ENCODE measurements at regions not wholly inside any gene's neighbourhood (a gene's known extent, or its start where the extent isn't known, plus 50 kb on each side); places are given as distances from the start of the nearest gene placed in this dataset.

- intact Hi-C loops (cut with micrococcal nuclease; ENCODE audit: unreplicated experiment), result no loop called here
- Histone ChIP-seq H3K27me3 (ENCODE audit: insufficient read depth, low read depth) (no peaks in the 10 kb centered on the region), H3K36me3 (ENCODE audit: low read depth) (no peaks in the 10 kb centered on the region), H3K9me2 (ENCODE audit: insufficient read depth) (no peaks in the 10 kb centered on the region), H3F3A (ENCODE audit: insufficient read depth, low read depth) (no peaks in the 10 kb centered on the region), H4K20me1 (ENCODE audit: insufficient read depth) (no peaks in the 10 kb centered on the region), H3K79me2 (ENCODE audit: low read depth) (no peaks in the 10 kb centered on the region), H3K4me1 (replicated peaks; ENCODE audit: insufficient read depth) (no peaks in the 10 kb centered on the region), H3K4me2 (no peak overlapping the region), H2AFZ (no peak overlapping the region), H3K9me3 (ENCODE audit: insufficient read depth, low read depth) (no peaks in the 10 kb centered on the region), H3K4me3 (no peak overlapping the region), H3K27ac (no peak overlapping the region)
- CTCF ChIA-PET, result no interaction called here
- TF ChIP-seq EZH2 (IDR thresholded peaks at IDR 0.05; ENCODE audit: low read depth), result no peak
- TF ChIP-seq CTCF (conservative IDR thresholded peaks at IDR 0.05), result no peak
- no TSS peak for BruUV-seq (replicated peaks)
- POLR2A ChIA-PET (ENCODE audit: unreplicated experiment), result no interaction called here
- DNase-seq, result no peak
Measured at GRCh38 chr9:103458826-103459225, 463.7 kb downstream of the CYLC2 start.

- Histone ChIP-seq H3K4me2 (no peak overlapping the region), H3F3A (ENCODE audit: insufficient read depth, low read depth) (no peaks in the 10 kb centered on the region), H3K27ac (no peak overlapping the region), H3K27me3 (ENCODE audit: insufficient read depth, low read depth) (no peaks in the 10 kb centered on the region), H2AFZ (no peak overlapping the region), H3K79me2 (ENCODE audit: low read depth) (no peaks in the 10 kb centered on the region), H3K4me1 (replicated peaks; ENCODE audit: insufficient read depth) (no peaks in the 10 kb centered on the region), H3K36me3 (ENCODE audit: low read depth) (no peaks in the 10 kb centered on the region), H3K9me2 (ENCODE audit: insufficient read depth) (no peaks in the 10 kb centered on the region), H4K20me1 (ENCODE audit: insufficient read depth) (no peaks in the 10 kb centered on the region), H3K4me3 (no peak overlapping the region), H3K9me3 (ENCODE audit: insufficient read depth, low read depth) (no peaks in the 10 kb centered on the region)
- CTCF ChIA-PET, result no interaction called here
- DNase-seq, result no peak
- intact Hi-C loops (cut with micrococcal nuclease; ENCODE audit: unreplicated experiment), result no loop called here
- POLR2A ChIA-PET (ENCODE audit: unreplicated experiment), result no interaction called here
- TF ChIP-seq CTCF (conservative IDR thresholded peaks at IDR 0.05) (no peak), EZH2 (IDR thresholded peaks at IDR 0.05; ENCODE audit: low read depth) (no peak)
- no TSS peak for BruUV-seq (replicated peaks)
Measured at GRCh38 chr9:103471241-103471640, 476.1 kb downstream of the CYLC2 start.

GRCh38 chr9:103474156-103474555, 479.0 kb downstream of the CYLC2 start:
- no peaks in the 10 kb centered on the region for H3K79me2 ChIP-seq (ENCODE audit: low read depth)
- H3K4me2 ChIP-seq, result no peak overlapping the region
- no peaks in the 10 kb centered on the region; the same call in 1 of the 2 replicates for H3K9me3 ChIP-seq (ENCODE audit: insufficient read depth, low read depth)
- no peak overlapping the region for H3K4me3 ChIP-seq
- no peaks in the 10 kb centered on the region for H4K20me1 ChIP-seq (ENCODE audit: insufficient read depth)
- no peaks in the 10 kb centered on the region for H3K36me3 ChIP-seq (ENCODE audit: low read depth)
- H3K27ac ChIP-seq, result no peak overlapping the region
- H3K27me3 ChIP-seq (ENCODE audit: insufficient read depth, low read depth), result no peaks in the 10 kb centered on the region
- TF ChIP-seq EZH2 (IDR thresholded peaks at IDR 0.05; ENCODE audit: low read depth) (no peak), CTCF (conservative IDR thresholded peaks at IDR 0.05) (no peak)
- H3K4me1 ChIP-seq (replicated peaks; ENCODE audit: insufficient read depth), result no peaks in the 10 kb centered on the region
- H3F3A ChIP-seq (ENCODE audit: insufficient read depth, low read depth), result no peaks in the 10 kb centered on the region
- H2AFZ ChIP-seq, result no peak overlapping the region
- DNase-seq, result no peak
- intact Hi-C loops (cut with micrococcal nuclease; ENCODE audit: unreplicated experiment), result no loop called here
- ChIA-PET POLR2A (ENCODE audit: unreplicated experiment) (no interaction called here), CTCF (no interaction called here)
- no TSS peak for BruUV-seq (replicated peaks)
- no peaks in the 10 kb centered on the region for H3K9me2 ChIP-seq (ENCODE audit: insufficient read depth)

Data from PC-9 (cell line).